Astrocyte of the spinal cord (primary cell): ENCODE measurements at regions not wholly inside any gene's neighbourhood (a gene's known extent, or its start where the extent isn't known, plus 50 kb on each side); places are given as distances from the start of the nearest gene placed in this dataset.

ENCODE experiments used
- DNase-seq: peaks from one replicate; pipeline ENCODE4 v3.0.0; 2011; ENCODE audit warnings: low read depth, low spot score
- H3K4me3 ChIP-seq: 2 replicates; pipeline ENCODE4 v1.5.1; 2011; ENCODE audit warnings: low read depth, mild to moderate bottlenecking, low read length, moderate library complexity
- CTCF ChIP-seq: IDR thresholded peaks from 2 replicates; pipeline ENCODE4 v1.5.1; 2012; ENCODE audit warnings: low read depth, mild to moderate bottlenecking, low read length, inconsistent platforms
- in situ Hi-C: cut with HindIII; loops from 2 replicates; pipeline ENCODE4 v1.10.0; 2017; ENCODE audit warnings: low sequenced_read_pairs

- H3K4me3 ChIP-seq = no peak overlapping the region
- in situ Hi-C loops = no loop called here
- TF ChIP-seq CTCF = no peak
- DNase-seq = no peak
Observed at GRCh38 chr1:186775881-186776560, 52.7 kb upstream of the PLA2G4A start.

GRCh38 chr1:186775036-186775435 is 53.7 kb upstream of the PLA2G4A start:
- in situ Hi-C loops = no loop called here

GRCh38 chr1:186772228-186772627 is 56.5 kb upstream of the PLA2G4A start:
- no peak overlapping the region for H3K4me3 ChIP-seq
- in situ Hi-C loops = no loop called here
- no peak for TF ChIP-seq CTCF
- DNase-seq = no peak

More at GRCh38 chr1:186775036-186775435, 53.7 kb upstream of the PLA2G4A start:
- no peak for DNase-seq
- TF ChIP-seq CTCF = no peak
- H3K4me3 ChIP-seq = no peak overlapping the region

- TF ChIP-seq CTCF = no peak
- in situ Hi-C loops = no loop called here
- DNase-seq = no peak
- no peak overlapping the region for H3K4me3 ChIP-seq
Observed at GRCh38 chr1:186770421-186770820, 58.3 kb upstream of the PLA2G4A start.

- H3K4me3 ChIP-seq = no peak overlapping the region
- no peak for TF ChIP-seq CTCF
- no peak for DNase-seq
- in situ Hi-C loops = no loop called here
Observed at GRCh38 chr1:186768906-186769305, 59.8 kb upstream of the PLA2G4A start.

GRCh38 chr1:186765446-186765845 is 63.3 kb upstream of the PLA2G4A start:
- in situ Hi-C loops = no loop called here
- DNase-seq = no peak
- H3K4me3 ChIP-seq = no peak overlapping the region
- no peak for TF ChIP-seq CTCF

GRCh38 chr1:186763107-186763506 is 65.6 kb upstream of the PLA2G4A start:
- peak; percentile 81 for DNase-seq
- H3K4me3 ChIP-seq = no peak overlapping the region
- in situ Hi-C loops = no loop called here
- no peak for TF ChIP-seq CTCF
